H9 (cell line): ENCODE measurements at regions not wholly inside any gene's neighbourhood (a gene's known extent, or its start where the extent isn't known, plus 50 kb on each side); places are given as distances from the start of the nearest gene placed in this dataset.

ENCODE experiments used
- DNase-seq: peaks from one replicate; pipeline ENCODE4 v3.0.0-alpha.2; 2017
- H2AFZ ChIP-seq: one replicate; pipeline ENCODE4 v1.6.1; 2013; ENCODE audit warnings: mild to moderate bottlenecking, low read length, control low read depth, moderate library complexity
- H2AK5ac ChIP-seq: 2 replicates; pipeline ENCODE4 v1.6.1; 2013; ENCODE audit warnings: low read length, control low read depth, mixed read lengths; ENCODE audit not compliant: insufficient read length
- H2BK120ac ChIP-seq: one replicate; pipeline ENCODE4 v1.6.1; 2013; ENCODE audit warnings: low read depth, mild to moderate bottlenecking, low read length, control low read depth, inconsistent platforms; ENCODE audit not compliant: poor library complexity, severe bottlenecking
- H2BK12ac ChIP-seq: 2 replicates; pipeline ENCODE4 v1.6.1; 2013; ENCODE audit warnings: low read length, control low read depth, mixed read lengths, low read depth; ENCODE audit not compliant: insufficient read length
- H2BK15ac ChIP-seq: 2 replicates; pipeline ENCODE4 v1.6.1; 2013; ENCODE audit warnings: low read depth, low read length, control low read depth
- H2BK20ac ChIP-seq: one replicate; pipeline ENCODE4 v1.6.1; 2013; ENCODE audit warnings: low read depth, mild to moderate bottlenecking, low read length, control low read depth, inconsistent platforms; ENCODE audit not compliant: poor library complexity, severe bottlenecking
- H2BK5ac ChIP-seq: 2 replicates; pipeline ENCODE4 v1.6.1; 2013; ENCODE audit warnings: low read length, control low read depth, mixed read lengths; ENCODE audit not compliant: insufficient read length
- H3K14ac ChIP-seq: 2 replicates; pipeline ENCODE4 v1.6.1; 2013; ENCODE audit warnings: low read length, control low read depth; ENCODE audit not compliant: insufficient read depth
- H3K18ac ChIP-seq: 2 replicates; pipeline ENCODE4 v1.6.1; 2013; ENCODE audit warnings: low read depth, mild to moderate bottlenecking, mixed read lengths, low read length, control low read depth; ENCODE audit not compliant: insufficient read length
- H3K23ac ChIP-seq: 2 replicates; pipeline ENCODE4 v1.6.1; 2013; ENCODE audit warnings: low read length, control low read depth, mixed read lengths, low read depth; ENCODE audit not compliant: insufficient read length
- H3K23me2 ChIP-seq: 2 replicates; pipeline ENCODE4 v1.6.1; 2013; ENCODE audit warnings: low read depth, mild to moderate bottlenecking, mixed read lengths, low read length, control low read depth; ENCODE audit not compliant: insufficient read length, poor library complexity, severe bottlenecking
- H3K27ac ChIP-seq: 2 replicates; pipeline ENCODE4 v1.5.1; 2013; ENCODE audit warnings: low read length, control low read depth, mixed read lengths, low read depth; ENCODE audit not compliant: insufficient read length
- H3K27me3 ChIP-seq: 2 replicates; pipeline ENCODE4 v1.6.1; 2013; ENCODE audit warnings: low read length, control low read depth, inconsistent platforms; ENCODE audit not compliant: insufficient read depth
- H3K4ac ChIP-seq: 2 replicates; pipeline ENCODE4 v1.6.1; 2013; ENCODE audit warnings: low read depth, mild to moderate bottlenecking, control low read depth, inconsistent platforms, low read length, moderate library complexity
- H3K4me1 ChIP-seq: 2 replicates; pipeline ENCODE4 v1.6.1; 2013; ENCODE audit warnings: low read length, control low read depth, inconsistent platforms; ENCODE audit not compliant: insufficient read depth
- H3K4me2 ChIP-seq: 2 replicates; pipeline ENCODE4 v1.6.1; 2013; ENCODE audit warnings: low read length, control low read depth, mixed read lengths; ENCODE audit not compliant: insufficient read length, insufficient read depth
- H3K56ac ChIP-seq: 2 replicates; pipeline ENCODE4 v1.6.1; 2013; ENCODE audit warnings: low read depth, mild to moderate bottlenecking, mixed read lengths, low read length, control low read depth; ENCODE audit not compliant: insufficient read length
- H3K79me1 ChIP-seq: 2 replicates; pipeline ENCODE4 v1.6.1; 2013; ENCODE audit warnings: low read depth, mild to moderate bottlenecking, moderate library complexity, low read length, control low read depth, inconsistent platforms; ENCODE audit not compliant: insufficient read depth, poor library complexity, severe bottlenecking
- H3K79me2 ChIP-seq: 2 replicates; pipeline ENCODE4 v1.6.1; 2013; ENCODE audit warnings: low read length, control low read depth, inconsistent platforms; ENCODE audit not compliant: insufficient read depth
- H3K9ac ChIP-seq: 2 replicates; pipeline ENCODE4 v1.6.1; 2013; ENCODE audit warnings: low read length, control low read depth, mixed read lengths; ENCODE audit not compliant: insufficient read length; ENCODE audit errors: extremely low read depth
- H3K9me3 ChIP-seq: one replicate; pipeline ENCODE4 v1.6.1; 2013; ENCODE audit warnings: low read depth, low read length, inconsistent platforms; ENCODE audit not compliant: control insufficient read depth
- H3T11ph ChIP-seq: one replicate; pipeline ENCODE4 v1.6.1; 2013; ENCODE audit warnings: mild to moderate bottlenecking, low read length, control low read depth, inconsistent platforms
- H4K20me1 ChIP-seq: one replicate; pipeline ENCODE4 v1.6.1; 2013; ENCODE audit not compliant: control insufficient read depth, insufficient read length, insufficient read depth
- H4K5ac ChIP-seq: 2 replicates; pipeline ENCODE4 v1.6.1; 2013; ENCODE audit warnings: low read depth, mild to moderate bottlenecking, mixed read lengths, low read length, control low read depth; ENCODE audit not compliant: insufficient read length
- H4K8ac ChIP-seq: replicated peaks from 2 replicates; pipeline ENCODE4 v1.6.1; 2013; ENCODE audit warnings: low read length, control low read depth, mixed read lengths, low read depth; ENCODE audit not compliant: insufficient read length
- H4K91ac ChIP-seq: 2 replicates; pipeline ENCODE4 v1.6.1; 2013; ENCODE audit warnings: low read depth, mild to moderate bottlenecking, moderate library complexity, mixed read lengths, low read length, control low read depth; ENCODE audit not compliant: insufficient read length
- H3K27ac Mint-ChIP-seq, 3 experiments: 2 replicates in 2 of 3; 3 replicates in 1 of 3; pipeline ENCODE4 v1.8.0; 2020 to 2021; ENCODE audit warnings: mixed read lengths in 3 of 3, mild to moderate bottlenecking in 1 of 3, moderate library complexity in 1 of 3
- H3K27me3 Mint-ChIP-seq: 2 replicates; pipeline ENCODE4 v1.8.0; 2021; ENCODE audit warnings: low read depth, mild to moderate bottlenecking, moderate library complexity, mixed read lengths
- H3K36me3 Mint-ChIP-seq, 3 experiments: 2 replicates in 2 of 3; 3 replicates in 1 of 3; pipeline ENCODE4 v1.8.0; 2020 to 2021; ENCODE audit warnings: low read depth in 3 of 3, mixed read lengths in 3 of 3; ENCODE audit not compliant: insufficient read depth in 1 of 3
- H3K4me1 Mint-ChIP-seq, 2 experiments: 2 replicates each; pipeline ENCODE4 v1.8.0; 2020; ENCODE audit warnings: mixed read lengths in 2 of 2
- H3K4me3 Mint-ChIP-seq, 2 experiments: 2 replicates in 1 of 2; 3 replicates in 1 of 2; pipeline ENCODE4 v1.8.0; 2020 to 2021; ENCODE audit warnings: mild to moderate bottlenecking in 2 of 2, mixed read lengths in 2 of 2, moderate library complexity in 1 of 2
- H3K9me3 Mint-ChIP-seq, 2 experiments: 2 replicates in 1 of 2; 3 replicates in 1 of 2; pipeline ENCODE4 v1.8.0; 2020; ENCODE audit warnings: mild to moderate bottlenecking in 2 of 2, mixed read lengths in 2 of 2, moderate library complexity in 1 of 2
- WGBS: extraction: QIAGEN DNeasy Blood & Tissue Kit; methylation state at CpG from one replicate; pipeline ENCODE4 v1.1.7; 2013; ENCODE audit warnings: missing lambda C conversion rate, low lambda C conversion rate, mixed read lengths; ENCODE audit not compliant: insufficient read length; ENCODE audit errors: extremely low coverage; 5-methylcytosine and 5-hydroxymethylcytosine counted together
- TF ChIP-seq, protein P1 (sequence below): fragments of 200-600 bp; sonication (generic); conservative IDR thresholded peaks from 3 replicates; pipeline ENCODE4 v1.8.0; 2021; ENCODE audit warnings: antibody characterized with exemption, mild to moderate bottlenecking

- Histone ChIP-seq H2AFZ (no peak overlapping the region), H3K4ac (no peak overlapping the region), H3K79me1 (no peaks in the 10 kb centered on the region), H3K27ac (no peak overlapping the region), H2BK20ac (no peak overlapping the region), H3K79me2 (no peaks in the 10 kb centered on the region), H3K23me2 (no peaks in the 10 kb centered on the region), H2BK5ac (no peak overlapping the region), H3K9me3 (no peaks in the 10 kb centered on the region), H4K8ac (no peak overlapping the region), H3K27me3 (no peaks in the 10 kb centered on the region), H4K20me1 (no peaks in the 10 kb centered on the region), H3K4me1 (no peaks in the 10 kb centered on the region), H3K14ac (no peak overlapping the region), H3K4me2 (no peak overlapping the region), H4K91ac (no peak overlapping the region), H3T11ph (no peak overlapping the region), H3K23ac (no peak overlapping the region), H3K18ac (no peak overlapping the region), H3K56ac (no peak overlapping the region), H2BK12ac (no peak overlapping the region), H2BK120ac (no peak overlapping the region), H3K9ac (no peak overlapping the region), H2BK15ac (no peak overlapping the region), H4K5ac (no peak overlapping the region), H2AK5ac (no peak overlapping the region)
- TF ChIP-seq, protein P1, sequence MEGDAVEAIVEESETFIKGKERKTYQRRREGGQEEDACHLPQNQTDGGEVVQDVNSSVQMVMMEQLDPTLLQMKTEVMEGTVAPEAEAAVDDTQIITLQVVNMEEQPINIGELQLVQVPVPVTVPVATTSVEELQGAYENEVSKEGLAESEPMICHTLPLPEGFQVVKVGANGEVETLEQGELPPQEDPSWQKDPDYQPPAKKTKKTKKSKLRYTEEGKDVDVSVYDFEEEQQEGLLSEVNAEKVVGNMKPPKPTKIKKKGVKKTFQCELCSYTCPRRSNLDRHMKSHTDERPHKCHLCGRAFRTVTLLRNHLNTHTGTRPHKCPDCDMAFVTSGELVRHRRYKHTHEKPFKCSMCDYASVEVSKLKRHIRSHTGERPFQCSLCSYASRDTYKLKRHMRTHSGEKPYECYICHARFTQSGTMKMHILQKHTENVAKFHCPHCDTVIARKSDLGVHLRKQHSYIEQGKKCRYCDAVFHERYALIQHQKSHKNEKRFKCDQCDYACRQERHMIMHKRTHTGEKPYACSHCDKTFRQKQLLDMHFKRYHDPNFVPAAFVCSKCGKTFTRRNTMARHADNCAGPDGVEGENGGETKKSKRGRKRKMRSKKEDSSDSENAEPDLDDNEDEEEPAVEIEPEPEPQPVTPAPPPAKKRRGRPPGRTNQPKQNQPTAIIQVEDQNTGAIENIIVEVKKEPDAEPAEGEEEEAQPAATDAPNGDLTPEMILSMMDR = no peak
- no peaks in the 10 kb centered on the region for H3K36me3 Mint-ChIP-seq
- no peak for DNase-seq
- no CpG with 5 or more reads among the region's 3 CpGs for WGBS
- H3K27ac Mint-ChIP-seq = no peak overlapping the region
- peaks cover 0 to 2% of the 10 kb centered on the region in 2 experiments; a peak in 2 of 4 replicates for H3K4me1 Mint-ChIP-seq
- no peaks in the 10 kb centered on the region; a peak in 1 of 5 replicates for H3K9me3 Mint-ChIP-seq
- H3K4me3 Mint-ChIP-seq = no peak overlapping the region
- no peaks in the 10 kb centered on the region for H3K27me3 Mint-ChIP-seq
Observed at GRCh38 chr17:70022175-70022574, 52.9 kb upstream of the KCNJ16 start.
